Spleen (tissue), 11 donors: ENCODE measurements at regions not wholly inside any gene's neighbourhood (a gene's known extent, or its start where the extent isn't known, plus 50 kb on each side); places are given as distances from the start of the nearest gene placed in this dataset.

Experiments
- DNase-seq: peaks from one replicate; pipeline ENCODE4 v3.0.0-alpha.2; 2020
- H3K27ac ChIP-seq, 8 donors: fragments of 200-600 bp; sonication (generic) in 7 of 8; 1 replicate in 4 of 8; 2 replicates in 4 of 8; pipeline versions ENCODE4 v1.5.0 to v1.8.0; 2016 to 2021; ENCODE audit warnings: inconsistent platforms in 4 of 8, mild to moderate bottlenecking in 4 of 8, moderate library complexity in 1 of 8
- H3K27me3 ChIP-seq, 7 donors: fragments of 200-600 bp; sonication (generic) in 6 of 7; replicated peaks in 1 of 7; 1 replicate in 4 of 7; 2 replicates in 3 of 7; pipeline versions ENCODE4 v1.5.0 to v1.8.0; 2016 to 2021; ENCODE audit warnings: inconsistent platforms in 3 of 7, mild to moderate bottlenecking in 1 of 7
- H3K36me3 ChIP-seq, 6 donors: fragments of 200-600 bp; sonication (generic) in 5 of 6; 1 replicate in 4 of 6; 2 replicates in 2 of 6; pipeline versions ENCODE4 v1.5.0 to v1.8.0; 2016 to 2021; ENCODE audit warnings: inconsistent platforms in 2 of 6
- H3K4me1 ChIP-seq, 6 donors: fragments of 200-600 bp; sonication (generic) in 5 of 6; 1 replicate in 3 of 6; 2 replicates in 3 of 6; pipeline versions ENCODE4 v1.5.0 to v1.8.0; 2016 to 2021; ENCODE audit warnings: inconsistent platforms in 3 of 6
- H3K4me3 ChIP-seq, 8 donors: fragments of 200-600 bp; sonication (generic) in 7 of 8; 1 replicate in 4 of 8; 2 replicates in 4 of 8; pipeline versions ENCODE4 v1.5.0 to v1.8.0; 2016 to 2021; ENCODE audit warnings: inconsistent platforms in 4 of 8, mild to moderate bottlenecking in 4 of 8, moderate library complexity in 2 of 8
- H3K9me3 ChIP-seq, 8 donors: fragments of 200-600 bp; sonication (generic) in 7 of 8; 1 replicate in 4 of 8; 2 replicates in 4 of 8; pipeline versions ENCODE4 v1.5.0 to v1.8.0; 2016 to 2021; ENCODE audit warnings: inconsistent platforms in 4 of 8
- POLR2A ChIP-seq, 3 donors: fragments of 450-650 bp; IDR thresholded peaks; one replicate each; pipeline ENCODE4 v1.5.1; 2017; ENCODE audit warnings: antibody characterized with exemption in 3 of 3, mild to moderate bottlenecking in 1 of 3
- POLR2AphosphoS5 ChIP-seq, 3 donors: sonication (generic); formaldehyde crosslinking; IDR thresholded peaks; one replicate each; pipeline ENCODE4 v1.5.1; 2017; ENCODE audit warnings: antibody characterized with exemption in 3 of 3
- WGBS, 5 donors: extraction: QIAGEN DNeasy Blood & Tissue Kit in 3 of 5; methylation state at CpG; one replicate each; pipeline versions ENCODE4 v1.1.5 to v1.1.7; 2013 to 2018; 5-methylcytosine and 5-hydroxymethylcytosine counted together
- intact Hi-C: fragments of 100-400 bp; cut with DNase I; formaldehyde crosslinking; loops from one replicate; pipeline ENCODE4 v1.15.0; 2023; ENCODE audit warnings: low total_unique reads
- TF ChIP-seq, protein P1 (sequence below), 11 experiments: fragments of 200-600 bp in 7 of 11; fragments of 450-650 bp in 4 of 11; sonication (generic) in 4 of 11; IDR thresholded peaks in 8 of 11; conservative IDR thresholded peaks in 3 of 11; 1 replicate in 7 of 11; 2 replicates in 4 of 11; pipeline versions ENCODE4 v1.4.0 to v1.8.0; 2016 to 2021; ENCODE audit warnings: antibody characterized with exemption in 11 of 11, inconsistent platforms in 4 of 11, mild to moderate bottlenecking in 1 of 11
- donor health status: healthy with polysubstance abuse.
- donor health status: DM: no; HTN: no; CAD: no; lungs with moderate emphysema.
- donor health status: DM: no; HTN: no; CAD: no.
- donor health status: Bipolar disorder and iron deficiency.
- donor health status: healthy.
- donor health status: DM: no; HTN: no; CAD: no.
- donor health status: DM: yes; HTN: yes; CAD: no.

DNA sequence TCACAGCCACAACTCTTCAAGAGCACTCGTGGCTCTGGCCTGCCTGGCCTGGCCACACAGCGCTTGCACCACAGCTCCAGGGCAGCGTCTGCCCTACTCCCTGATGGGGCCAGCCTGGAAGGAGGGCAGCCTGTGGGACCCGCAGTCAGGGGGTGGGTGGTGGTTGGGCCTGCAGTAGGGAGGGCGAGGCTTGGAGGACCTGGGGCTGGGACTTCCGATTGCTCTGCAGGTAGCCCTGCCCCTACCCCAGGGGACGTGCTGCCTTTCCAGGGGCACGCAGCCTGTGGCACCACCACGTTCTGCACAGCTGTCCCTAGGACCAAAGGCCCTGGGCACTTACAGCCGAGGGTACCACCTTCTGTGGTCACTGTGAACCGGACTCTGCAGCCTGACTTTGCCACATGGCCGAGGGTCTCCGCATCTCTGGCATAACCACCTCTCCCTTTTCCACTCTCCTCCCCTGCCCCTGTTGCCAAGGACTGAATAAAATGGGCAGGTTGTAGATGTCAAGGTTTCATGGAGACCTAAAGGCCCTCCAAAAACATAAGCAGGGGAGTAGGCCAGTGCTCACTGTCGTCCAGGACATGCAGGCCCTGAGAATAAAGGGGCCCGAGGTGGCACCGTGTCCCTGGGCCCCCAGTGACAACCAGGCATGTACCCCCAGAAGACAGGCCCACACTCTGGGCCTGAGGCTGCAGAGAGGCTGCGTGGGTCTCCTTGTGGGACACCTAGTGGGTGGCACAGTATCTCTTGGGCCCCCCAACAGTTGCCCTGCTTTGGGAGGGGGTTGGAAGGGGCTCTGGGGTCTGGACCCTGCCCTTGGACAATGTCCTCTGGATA, 87.3 kb downstream of the INHBB start:
- H3K27me3 ChIP-seq = peaks cover 0 to 48% (median 0%) of the 10 kb centered on the region in 7 donors
- no peaks in the 10 kb centered on the region for H3K36me3 ChIP-seq
- 76 to 93% (median 86%) methylated on average over 11 to 17 of the region's 17 CpGs for WGBS, 5 donors
- no peaks in the 10 kb centered on the region for H3K4me1 ChIP-seq
- H3K27ac ChIP-seq = no peak overlapping the region
- TF ChIP-seq POLR2AphosphoS5 (IDR thresholded peaks at IDR 0.05) = no peak
- no peak for TF ChIP-seq POLR2A (IDR thresholded peaks at IDR 0.05)
- TF ChIP-seq, protein P1, sequence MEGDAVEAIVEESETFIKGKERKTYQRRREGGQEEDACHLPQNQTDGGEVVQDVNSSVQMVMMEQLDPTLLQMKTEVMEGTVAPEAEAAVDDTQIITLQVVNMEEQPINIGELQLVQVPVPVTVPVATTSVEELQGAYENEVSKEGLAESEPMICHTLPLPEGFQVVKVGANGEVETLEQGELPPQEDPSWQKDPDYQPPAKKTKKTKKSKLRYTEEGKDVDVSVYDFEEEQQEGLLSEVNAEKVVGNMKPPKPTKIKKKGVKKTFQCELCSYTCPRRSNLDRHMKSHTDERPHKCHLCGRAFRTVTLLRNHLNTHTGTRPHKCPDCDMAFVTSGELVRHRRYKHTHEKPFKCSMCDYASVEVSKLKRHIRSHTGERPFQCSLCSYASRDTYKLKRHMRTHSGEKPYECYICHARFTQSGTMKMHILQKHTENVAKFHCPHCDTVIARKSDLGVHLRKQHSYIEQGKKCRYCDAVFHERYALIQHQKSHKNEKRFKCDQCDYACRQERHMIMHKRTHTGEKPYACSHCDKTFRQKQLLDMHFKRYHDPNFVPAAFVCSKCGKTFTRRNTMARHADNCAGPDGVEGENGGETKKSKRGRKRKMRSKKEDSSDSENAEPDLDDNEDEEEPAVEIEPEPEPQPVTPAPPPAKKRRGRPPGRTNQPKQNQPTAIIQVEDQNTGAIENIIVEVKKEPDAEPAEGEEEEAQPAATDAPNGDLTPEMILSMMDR (IDR thresholded peaks at IDR 0.05 in 8 of 11, conservative IDR thresholded peaks at IDR 0.05 in 3 of 11) = no peak
- peak; percentile 66 for DNase-seq
- no peaks in the 10 kb centered on the region for H3K9me3 ChIP-seq
- intact Hi-C loops = no loop called here
- no peak overlapping the region for H3K4me3 ChIP-seq

DNA sequence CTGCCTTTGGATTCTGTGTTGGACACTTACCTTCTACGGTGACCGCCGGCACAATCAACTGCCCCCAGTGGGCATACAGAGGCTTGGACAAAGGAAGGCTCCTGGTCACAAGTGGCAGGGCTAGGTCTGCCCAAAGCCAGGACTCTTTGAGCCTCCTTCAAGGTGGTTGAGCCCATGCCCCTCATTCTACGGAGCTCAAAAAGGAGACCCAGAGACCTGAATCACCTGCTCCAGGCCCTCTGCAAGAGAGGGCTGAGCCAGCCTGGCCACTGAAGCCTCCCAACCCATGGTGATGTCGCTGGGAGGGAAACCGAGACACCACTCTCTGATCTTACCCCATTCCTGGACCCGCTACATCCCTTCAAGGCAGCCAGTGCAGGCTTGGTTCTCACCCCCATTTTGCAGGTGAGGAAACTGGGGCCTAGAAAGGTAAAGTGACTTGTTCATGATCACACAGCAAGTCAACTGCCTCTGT, 87.9 kb downstream of the INHBB start:
- Histone ChIP-seq H3K9me3 (no peaks in the 10 kb centered on the region), H3K27me3 (peaks cover 0 to 49% (median 0%) of the 10 kb centered on the region in 7 donors), H3K36me3 (no peaks in the 10 kb centered on the region), H3K27ac (no peak overlapping the region), H3K4me1 (no peaks in the 10 kb centered on the region), H3K4me3 (no peak overlapping the region)
- DNase-seq = peak; percentile 58
- WGBS, 5 donors = 78 to 98% (median 95%) methylated on average over 4 to 7 of the region's 7 CpGs
- TF ChIP-seq, protein P1 (IDR thresholded peaks at IDR 0.05 in 8 of 11, conservative IDR thresholded peaks at IDR 0.05 in 3 of 11) = no peak
- no peak for TF ChIP-seq POLR2AphosphoS5 (IDR thresholded peaks at IDR 0.05)
- no peak for TF ChIP-seq POLR2A (IDR thresholded peaks at IDR 0.05)
- intact Hi-C loops = no loop called here

GRCh38 chr2:120434492-120435308, 88.8 kb downstream of the INHBB start:
- TF ChIP-seq, protein P1 (IDR thresholded peaks at IDR 0.05 in 8 of 11, conservative IDR thresholded peaks at IDR 0.05 in 3 of 11) = no peak
- TF ChIP-seq POLR2AphosphoS5 (IDR thresholded peaks at IDR 0.05) (no peak), POLR2A (IDR thresholded peaks at IDR 0.05) (no peak)
- intact Hi-C loops = no loop called here

More at GRCh38 chr2:120434492-120435308, 88.8 kb downstream of the INHBB start:
- DNase-seq = peak; percentile 66
- no peaks in the 10 kb centered on the region for H3K4me1 ChIP-seq
- H3K9me3 ChIP-seq = no peaks in the 10 kb centered on the region
- H3K27ac ChIP-seq = no peak overlapping the region
- H3K4me3 ChIP-seq = no peak overlapping the region
- WGBS, 5 donors = 73 to 78% (median 74%) methylated on average over 12 to 22 of the region's 22 CpGs
- H3K36me3 ChIP-seq = no peaks in the 10 kb centered on the region
- peaks cover 0 to 52% (median 0%) of the 10 kb centered on the region in 7 donors for H3K27me3 ChIP-seq
